Prostate gland (tissue), 2 donors: ENCODE measurements at regions not wholly inside any gene's neighbourhood (a gene's known extent, or its start where the extent isn't known, plus 50 kb on each side); places are given as distances from the start of the nearest gene placed in this dataset.
"Not testable (repeated sequence)": the region's sequence is repeated elsewhere in the genome, so short reads cannot be mapped to it uniquely, and the experiment has no call there.

Experiments used
- DNase-seq: peaks from one replicate; pipeline ENCODE4 v3.0.0-alpha.2; 2019; ENCODE audit warnings: low spot score
- H3K27ac ChIP-seq, 2 donors: fragments of 200-600 bp; sonication (generic); 2 replicates each; pipeline ENCODE4 v1.5.1; 2017 to 2019
- H3K27me3 ChIP-seq: fragments of 200-600 bp; sonication (generic); replicated peaks from 2 replicates; pipeline ENCODE4 v1.5.1; 2019; ENCODE audit not compliant: insufficient read depth
- H3K36me3 ChIP-seq, 2 donors: fragments of 200-600 bp; sonication (generic); 1 replicate in 1 of 2; 2 replicates in 1 of 2; pipeline versions ENCODE4 v1.5.1 to v1.8.1; 2017 to 2019
- H3K4me1 ChIP-seq: fragments of 200-600 bp; sonication (generic); replicated peaks from 2 replicates; pipeline ENCODE4 v1.5.1; 2019
- H3K4me3 ChIP-seq, 2 donors: fragments of 200-600 bp; sonication (generic); 2 replicates each; pipeline ENCODE4 v1.5.1; 2017 to 2019
- H3K9me3 ChIP-seq: fragments of 200-600 bp; sonication (generic); 2 replicates; pipeline ENCODE4 v1.5.1; 2017
- CTCF ChIP-seq, 4 experiments: fragments of 200-600 bp in 2 of 4; fragments of 450-650 bp in 2 of 4; sonication (generic) in 2 of 4; IDR thresholded peaks; 1 replicate in 3 of 4; 2 replicates in 1 of 4; pipeline ENCODE4 v1.5.1; 2016 to 2019; ENCODE audit warnings: antibody characterized with exemption in 4 of 4, mild to moderate bottlenecking in 2 of 4, moderate library complexity in 2 of 4
- POLR2A ChIP-seq: fragments of 450-650 bp; IDR thresholded peaks from one replicate; pipeline ENCODE4 v1.6.1; 2016; ENCODE audit warnings: antibody characterized with exemption, mild to moderate bottlenecking
- POLR2AphosphoS5 ChIP-seq: sonication (generic); formaldehyde crosslinking; IDR thresholded peaks from one replicate; pipeline ENCODE4 v1.6.1; 2017; ENCODE audit warnings: antibody characterized with exemption
- WGBS: methylation state at CpG from one replicate; pipeline ENCODE4 v1.1.5; 2018; 5-methylcytosine and 5-hydroxymethylcytosine counted together
- intact Hi-C: fragments of 100-400 bp; cut with DNase I; formaldehyde crosslinking; loops from one replicate; pipeline ENCODE4 v1.14.2; 2022

- H3K27me3 ChIP-seq, H3K9me3 ChIP-seq, H3K4me1 ChIP-seq, DNase-seq, H3K27ac ChIP-seq, H3K36me3 ChIP-seq, intact Hi-C loops, H3K4me3 ChIP-seq: not testable (repeated sequence)
- WGBS, result 93% methylated on average over 8 of the region's 11 CpGs
These were observed 278.2 kb downstream of the ANAPC1 start for GRCh38 chr2:111605798-111606197.

GRCh38 chr2:111606632-111607031, 277.4 kb downstream of the ANAPC1 start:
- WGBS, result no CpG with 5 or more reads among the region's 1 CpG
- DNase-seq, H3K4me1 ChIP-seq, H3K9me3 ChIP-seq, intact Hi-C loops, H3K27ac ChIP-seq, H3K4me3 ChIP-seq, H3K27me3 ChIP-seq, H3K36me3 ChIP-seq: not testable (repeated sequence)

GRCh38 chr2:111609146-111609844, 274.7 kb downstream of the ANAPC1 start:
- H3K36me3 ChIP-seq, H3K9me3 ChIP-seq, H3K4me1 ChIP-seq, H3K4me3 ChIP-seq, intact Hi-C loops, H3K27me3 ChIP-seq, DNase-seq, H3K27ac ChIP-seq: not testable (repeated sequence)
- WGBS, result 95% methylated on average over 2 of the region's 5 CpGs

- H3K36me3 ChIP-seq, intact Hi-C loops, H3K9me3 ChIP-seq, H3K4me3 ChIP-seq, H3K4me1 ChIP-seq, DNase-seq, H3K27ac ChIP-seq, H3K27me3 ChIP-seq: not testable (repeated sequence)
- 81% methylated on average over 1 of the region's 2 CpGs for WGBS
These were observed 274.0 kb downstream of the ANAPC1 start for GRCh38 chr2:111610035-111610434.

- DNase-seq, result no peak
- H3K4me3 ChIP-seq, result no peak overlapping the region
- intact Hi-C loops, result no loop called here
- 90% methylated on average over 7 of the region's 8 CpGs for WGBS
- H3K27me3 ChIP-seq, result no peaks in the 10 kb centered on the region
- H3K27ac ChIP-seq, result no peak overlapping the region
- H3K4me1 ChIP-seq, result no peaks in the 10 kb centered on the region
- H3K36me3 ChIP-seq, result no peaks in the 10 kb centered on the region
- no peaks in the 10 kb centered on the region for H3K9me3 ChIP-seq
- TF ChIP-seq POLR2AphosphoS5, result no peak
These were observed 267.3 kb downstream of the ANAPC1 start for GRCh38 chr2:111616651-111617218.

- H3K4me3 ChIP-seq, result no peak overlapping the region
These were observed 266.4 kb downstream of the ANAPC1 start for GRCh38 chr2:111617299-111618225.

More at GRCh38 chr2:111617299-111618225, 266.4 kb downstream of the ANAPC1 start:
- TF ChIP-seq POLR2A (no peak), POLR2AphosphoS5 (no peak), CTCF (IDR thresholded peaks at IDR 0.05) (no peak)
- Histone ChIP-seq H3K9me3 (no peaks in the 10 kb centered on the region), H3K27me3 (no peaks in the 10 kb centered on the region), H3K4me1 (no peaks in the 10 kb centered on the region), H3K36me3 (no peaks in the 10 kb centered on the region), H3K27ac (no peak overlapping the region)
- intact Hi-C loops, result no loop called here
- no peak for DNase-seq
- 53% methylated on average over 9 of the region's 9 CpGs for WGBS
